Activated naive CD4-positive, alpha-beta T cell (primary cell): ENCODE measurements at regions not wholly inside any gene's neighbourhood (a gene's known extent, or its start where the extent isn't known, plus 50 kb on each side); places are given as distances from the start of the nearest gene placed in this dataset.
"Not testable (repeated sequence)": the region's sequence is repeated elsewhere in the genome, so short reads cannot be mapped to it uniquely, and the experiment has no call there.

ENCODE experiments used
- DNase-seq, 4 experiments: peaks; one replicate each; lab custom pipeline; 2025; lab: John Stamatoyannopoulos, UW

DNA sequence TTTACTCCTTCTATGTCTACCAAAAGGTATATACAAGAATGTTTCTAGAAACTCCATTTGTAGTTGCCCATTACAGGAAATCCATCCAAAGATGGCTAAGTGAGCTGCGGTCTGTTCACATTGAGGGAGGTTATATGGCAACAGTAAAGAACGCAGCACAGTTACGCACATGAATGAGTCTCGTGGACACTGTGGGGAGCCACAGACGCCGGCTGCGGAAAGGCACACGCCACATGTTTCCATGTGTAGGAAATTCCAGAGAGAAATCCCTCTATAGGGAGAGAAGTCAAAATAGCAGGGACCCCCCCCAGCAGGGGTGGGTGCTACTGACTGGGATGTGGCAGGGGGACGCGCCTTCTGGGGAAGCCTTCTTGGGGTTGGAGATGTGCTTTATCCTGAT is 139.0 kb upstream of the NCOR2 start:
- DNase-seq: no peak

DNA sequence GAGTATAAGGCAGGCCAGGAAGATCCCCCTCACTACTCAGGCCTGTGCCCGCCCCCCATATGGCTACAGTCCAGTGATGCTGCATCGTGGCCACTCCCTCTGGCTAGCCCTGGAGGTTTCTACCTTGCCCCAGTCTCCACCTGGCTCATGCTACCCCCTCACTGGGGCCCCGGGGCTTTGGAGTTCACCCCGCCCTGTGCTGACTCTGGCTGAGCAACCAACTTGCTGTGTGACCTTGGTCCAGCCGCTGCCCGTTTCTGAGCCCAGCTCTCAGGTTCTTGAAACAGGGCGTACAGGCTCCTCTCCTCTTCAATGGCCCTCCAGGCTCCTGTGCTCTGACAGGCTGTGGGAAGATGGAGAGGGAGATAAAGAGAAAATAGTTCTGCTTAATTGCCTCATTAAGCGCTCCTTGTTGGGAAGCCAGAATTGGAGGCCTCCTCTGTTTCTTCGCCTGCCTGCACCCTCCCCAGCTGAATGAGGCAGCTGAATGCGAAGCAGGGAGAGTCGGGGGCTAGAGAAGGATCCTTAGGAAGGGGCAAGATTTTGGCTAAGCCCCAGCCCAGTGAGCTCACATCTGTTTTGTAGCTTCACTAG is 138.2 kb upstream of the NCOR2 start:
- no peak for DNase-seq

DNA sequence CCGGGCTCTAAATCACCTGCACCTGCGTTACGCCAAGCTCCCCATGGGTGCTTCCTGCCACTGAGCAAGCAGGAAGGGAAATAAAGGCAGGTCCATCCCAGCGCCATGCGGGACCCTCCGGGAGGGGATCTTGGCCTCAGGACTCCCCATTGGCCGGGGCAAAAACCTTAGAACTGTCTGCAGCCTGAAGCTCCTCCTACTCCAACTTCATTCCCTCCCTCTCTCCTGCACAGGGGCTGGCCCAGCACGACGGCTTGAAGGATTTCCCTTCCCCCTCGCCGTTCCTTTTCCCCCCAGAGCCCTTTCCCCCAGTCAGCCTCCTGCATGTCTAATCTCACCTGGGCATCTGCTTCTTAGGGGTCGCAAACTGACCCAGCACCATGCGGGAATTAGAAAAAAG is 137.2 kb upstream of the NCOR2 start:
- no peak for DNase-seq

DNA sequence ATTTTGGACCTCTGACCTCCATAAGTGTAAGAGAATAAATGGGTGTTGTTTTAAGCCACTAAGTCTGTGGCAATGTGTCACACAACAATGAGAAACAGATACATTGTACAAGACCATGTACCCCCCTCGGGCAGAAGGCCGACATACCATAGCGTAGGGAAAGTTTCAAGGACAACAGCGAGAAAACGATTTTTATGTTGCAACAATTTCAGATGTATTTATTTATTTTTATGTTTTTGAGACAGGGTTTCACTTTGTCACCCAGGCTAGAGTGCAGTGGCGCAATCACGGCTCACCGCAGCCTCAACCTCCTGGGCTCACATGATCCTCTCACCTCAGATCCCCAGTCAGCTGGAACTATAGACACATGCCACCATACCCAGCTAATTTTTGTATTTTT is 136.4 kb upstream of the NCOR2 start:
- DNase-seq: no peak

DNA sequence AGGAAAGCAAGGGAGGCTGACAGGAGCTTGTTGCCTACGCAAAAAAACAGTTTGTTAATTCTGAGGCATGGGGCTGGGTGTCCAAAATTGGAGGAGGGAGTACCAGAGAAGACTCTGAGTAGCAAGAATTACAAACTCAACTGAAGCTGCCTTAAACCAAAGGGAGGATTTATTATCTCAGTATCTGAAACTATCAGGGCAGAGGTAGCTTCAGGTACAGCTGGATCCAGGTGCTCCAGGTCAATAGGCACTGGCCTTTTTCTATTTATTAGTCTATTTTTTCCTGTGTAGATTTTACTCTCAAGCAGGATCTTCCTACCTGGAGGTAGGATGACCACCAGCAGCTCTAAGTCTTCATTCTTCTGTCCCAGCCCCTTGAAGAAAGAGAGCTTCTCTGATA is 135.3 kb upstream of the NCOR2 start:
- DNase-seq: no peak

DNA sequence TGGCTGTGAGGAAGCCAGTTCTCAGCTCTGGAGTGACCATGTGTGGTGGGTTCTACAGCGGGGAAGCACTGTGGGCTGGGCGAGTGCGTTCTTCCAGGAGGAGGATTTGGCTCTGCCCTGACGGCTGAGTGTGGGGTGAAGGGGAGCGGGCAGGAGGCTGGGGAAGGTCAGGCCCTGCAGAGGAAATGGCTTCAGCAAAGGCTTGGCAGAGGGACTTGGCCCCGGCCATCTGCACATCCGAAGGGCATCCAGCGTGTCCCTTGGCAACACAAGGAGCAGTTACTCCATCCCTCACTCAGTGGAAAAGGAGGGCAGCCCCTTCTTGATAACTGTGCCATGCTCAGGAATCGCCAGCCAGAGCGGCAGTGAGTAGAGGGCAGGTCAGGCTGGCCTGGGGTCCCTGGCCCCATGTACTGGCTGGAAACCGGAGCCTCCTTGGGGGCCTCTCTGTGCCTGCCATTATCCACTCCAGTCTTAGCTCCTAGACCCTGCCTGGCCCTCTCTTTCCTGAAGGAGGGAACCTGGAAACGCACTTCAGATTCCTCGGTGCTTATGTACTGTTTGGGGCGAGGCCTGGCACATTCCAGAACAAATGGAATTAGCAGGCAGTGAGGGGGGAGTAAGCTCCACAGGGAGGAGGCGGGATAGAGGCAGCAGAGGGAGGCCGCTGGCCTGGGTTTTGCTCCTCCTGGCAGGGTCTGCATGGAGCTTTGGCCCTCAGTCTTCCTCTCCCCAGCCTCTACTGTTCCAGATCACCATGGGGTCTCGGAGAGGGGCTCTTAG is 133.6 kb upstream of the NCOR2 start:
- DNase-seq: no peak

DNA sequence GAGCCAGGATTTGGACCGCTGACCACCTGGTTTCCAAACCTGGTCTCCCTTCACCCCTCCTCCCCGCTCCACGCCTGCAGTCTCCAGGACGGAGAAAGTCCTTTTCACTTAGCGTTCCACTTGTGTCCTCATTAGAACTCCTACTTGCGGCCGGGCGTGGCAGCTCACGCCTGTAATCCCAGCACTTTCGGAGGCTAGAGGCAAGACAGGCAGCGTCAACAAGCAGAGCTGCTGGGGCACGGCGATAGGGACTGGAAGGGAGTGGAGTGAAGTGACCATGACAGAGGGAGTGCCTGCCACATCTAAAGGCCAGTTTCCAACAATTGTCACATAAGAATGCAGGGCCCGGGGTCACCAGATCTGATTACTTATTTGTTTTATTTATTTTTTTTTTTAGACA is 132.5 kb upstream of the NCOR2 start:
- DNase-seq: no peak

DNA sequence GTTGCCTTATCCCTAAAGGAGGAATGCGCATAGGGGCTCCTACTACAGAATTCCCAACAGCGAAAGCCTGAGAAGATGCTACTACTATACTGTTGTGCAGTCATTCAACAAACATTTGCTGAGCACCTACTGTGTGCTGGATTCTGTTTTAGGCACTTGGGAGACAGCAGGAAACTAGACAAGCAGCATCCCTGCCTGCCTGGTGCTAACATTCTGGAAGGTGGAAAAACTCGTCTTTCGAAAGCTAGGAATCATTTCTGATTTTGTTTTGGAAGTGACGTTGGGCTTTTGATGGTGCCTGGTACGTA is 131.5 kb upstream of the NCOR2 start:
- no peak for DNase-seq

DNA sequence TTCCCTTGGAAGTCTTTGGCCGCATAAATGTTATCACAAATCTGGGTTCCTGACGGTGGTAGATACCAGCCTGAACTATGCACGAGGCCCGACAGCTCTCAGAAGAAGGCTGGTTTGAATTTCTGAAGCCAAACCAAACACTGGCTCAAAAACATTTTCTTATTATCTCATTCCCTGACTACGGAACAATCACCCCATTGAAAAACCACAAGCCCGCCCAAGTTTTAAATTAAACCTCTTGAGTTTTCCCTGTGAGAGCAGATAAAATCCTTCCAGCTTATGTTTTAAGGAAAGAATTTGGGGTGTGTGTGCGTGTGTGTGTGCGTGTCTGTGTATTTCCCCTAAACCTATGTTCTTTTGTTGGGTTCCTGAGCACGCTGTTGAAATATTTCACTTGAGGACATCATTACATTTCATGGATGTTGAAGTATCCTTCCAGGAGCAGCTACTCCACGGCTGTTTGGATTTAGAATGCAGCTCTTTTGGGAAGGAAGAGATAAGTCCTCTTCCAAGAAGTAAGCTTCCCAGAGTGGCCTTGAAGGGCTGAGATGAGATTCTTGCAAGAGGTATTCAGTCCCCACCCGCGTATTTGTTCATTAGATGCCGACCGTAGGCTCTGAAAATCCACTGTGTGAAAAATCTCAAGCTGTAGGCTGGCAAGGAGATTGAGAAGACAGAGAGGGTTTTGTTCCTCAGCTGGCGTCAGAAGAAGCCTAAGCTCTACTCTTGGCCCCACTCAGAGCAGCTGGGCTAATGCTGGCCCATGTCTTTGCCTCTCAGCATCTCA is 131.0 kb upstream of the NCOR2 start:
- no peak for DNase-seq

DNA sequence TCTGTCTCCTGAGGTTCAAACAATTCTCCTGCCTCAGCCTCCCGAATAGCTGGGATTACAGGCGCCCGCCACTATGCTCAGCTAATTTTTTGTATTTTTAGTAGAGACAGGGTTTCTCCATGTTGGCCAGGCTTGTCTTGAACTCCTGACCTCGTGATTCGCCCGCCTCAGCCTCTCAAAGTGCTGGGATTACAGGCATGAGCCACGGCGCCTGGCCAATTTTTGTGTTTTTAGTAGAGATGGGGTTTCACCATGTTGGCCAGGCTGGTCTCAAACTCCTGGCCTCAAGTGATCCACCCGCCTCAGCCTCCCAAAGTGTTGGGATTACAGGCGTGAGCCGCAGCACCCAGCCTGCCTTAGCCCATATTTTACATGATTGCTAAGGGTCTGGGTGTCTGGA is 130.3 kb upstream of the NCOR2 start:
- not testable (repeated sequence) for DNase-seq

DNA sequence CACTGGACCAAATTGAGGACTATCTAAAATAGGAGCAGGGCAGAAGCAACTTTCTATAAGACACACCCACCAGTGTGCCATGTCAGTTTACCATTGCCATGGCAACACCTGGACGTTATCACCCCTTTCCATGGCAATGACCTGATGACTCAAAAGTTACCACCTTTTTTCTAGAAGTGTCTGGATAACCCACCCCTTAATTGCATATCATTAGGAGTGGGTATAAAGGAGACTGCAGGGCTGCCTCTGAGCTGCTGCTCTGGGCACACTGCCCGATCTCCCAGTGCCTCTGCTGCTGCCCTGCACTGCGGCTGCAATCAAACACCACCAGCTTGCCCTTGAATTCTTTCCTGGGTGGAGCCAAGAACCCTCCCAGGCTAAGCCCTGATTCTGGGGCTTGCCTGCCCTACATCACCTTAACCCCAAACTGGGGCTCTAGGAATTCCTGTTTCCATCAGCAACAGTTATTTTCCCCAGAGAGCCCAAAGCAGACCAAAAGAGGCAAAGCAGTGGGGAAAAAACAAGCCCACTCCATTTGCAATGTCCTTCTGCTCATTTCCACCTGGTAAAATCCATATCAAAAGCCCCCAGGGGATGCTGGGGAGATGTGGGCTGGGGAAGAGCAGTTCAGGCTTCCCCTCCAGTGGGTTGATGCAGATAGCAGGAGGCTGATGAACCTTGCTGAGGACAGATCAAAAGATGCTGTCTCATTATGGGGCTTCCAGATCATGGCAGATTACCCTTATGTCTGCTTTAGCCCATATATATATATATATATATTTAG is 129.5 kb upstream of the NCOR2 start:
- DNase-seq: no peak

DNA sequence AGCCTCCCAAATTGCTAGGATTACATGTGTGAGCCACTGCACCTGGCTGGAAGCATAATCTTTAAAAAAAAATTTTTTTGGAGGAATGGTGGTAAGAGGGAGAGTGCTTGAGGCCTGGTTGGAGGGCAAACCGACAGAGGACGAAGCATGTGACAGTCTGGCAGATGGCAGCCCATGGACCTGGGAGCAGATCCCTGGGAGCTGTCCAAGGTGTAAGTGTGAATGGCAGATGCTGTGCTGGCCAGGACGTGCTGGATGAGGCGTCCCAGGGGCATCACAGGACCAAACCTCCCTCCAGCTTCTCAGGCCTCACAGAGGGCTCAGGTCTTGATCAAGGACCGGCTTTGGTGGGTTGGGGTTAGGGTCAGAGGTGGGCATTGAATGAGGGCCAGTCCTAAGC is 128.4 kb upstream of the NCOR2 start:
- DNase-seq: no peak

DNA sequence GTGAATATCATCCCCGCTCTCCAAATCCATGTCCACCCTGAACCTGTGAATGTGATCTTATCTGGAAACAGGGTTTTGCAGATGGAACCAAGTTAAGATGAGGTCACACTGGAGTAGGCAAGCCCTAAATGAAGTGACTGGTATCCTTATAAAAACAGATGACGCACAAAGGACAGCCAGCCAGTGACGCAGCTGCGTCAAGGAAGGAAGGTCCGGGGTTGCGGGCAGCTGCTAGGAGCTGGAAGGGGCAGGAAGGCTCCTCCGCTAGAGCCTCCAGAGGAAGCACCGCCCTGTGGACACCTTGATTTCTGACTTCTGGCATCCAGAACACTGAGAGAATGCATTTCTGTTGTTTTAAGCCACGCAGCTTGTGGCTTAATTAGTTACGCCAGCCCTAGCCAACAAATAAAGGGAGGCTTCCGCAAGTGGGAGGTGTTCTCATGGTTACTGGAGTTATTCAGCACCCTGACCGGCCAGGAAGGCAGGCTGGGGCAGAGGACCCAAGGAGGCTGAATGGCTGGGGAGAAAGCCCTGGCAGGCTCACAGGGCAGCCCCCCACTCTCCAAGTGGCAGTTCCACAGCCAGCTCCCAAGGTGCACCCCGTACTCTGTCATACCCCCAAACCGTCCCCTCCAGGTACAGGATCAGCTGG is 127.6 kb upstream of the NCOR2 start:
- no peak for DNase-seq

DNA sequence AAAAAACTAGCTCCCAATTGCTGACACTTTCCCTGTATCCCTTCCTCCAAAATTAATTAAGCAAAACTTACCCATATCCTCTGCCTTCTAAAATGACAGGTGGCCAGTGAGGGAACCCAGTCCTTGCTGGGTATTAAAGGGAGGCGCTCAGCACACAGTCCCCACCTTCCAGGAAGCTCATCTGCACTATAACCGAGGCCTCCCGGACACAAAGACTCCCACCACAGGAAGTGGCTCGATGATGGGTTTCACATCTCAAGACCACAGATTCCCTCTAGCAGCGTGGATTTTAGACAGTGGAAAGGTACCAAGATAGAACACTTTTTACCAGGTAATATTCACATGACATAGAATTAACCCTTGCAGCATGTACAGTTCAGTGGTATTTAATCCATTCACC is 126.8 kb upstream of the NCOR2 start:
- no peak for DNase-seq

DNA sequence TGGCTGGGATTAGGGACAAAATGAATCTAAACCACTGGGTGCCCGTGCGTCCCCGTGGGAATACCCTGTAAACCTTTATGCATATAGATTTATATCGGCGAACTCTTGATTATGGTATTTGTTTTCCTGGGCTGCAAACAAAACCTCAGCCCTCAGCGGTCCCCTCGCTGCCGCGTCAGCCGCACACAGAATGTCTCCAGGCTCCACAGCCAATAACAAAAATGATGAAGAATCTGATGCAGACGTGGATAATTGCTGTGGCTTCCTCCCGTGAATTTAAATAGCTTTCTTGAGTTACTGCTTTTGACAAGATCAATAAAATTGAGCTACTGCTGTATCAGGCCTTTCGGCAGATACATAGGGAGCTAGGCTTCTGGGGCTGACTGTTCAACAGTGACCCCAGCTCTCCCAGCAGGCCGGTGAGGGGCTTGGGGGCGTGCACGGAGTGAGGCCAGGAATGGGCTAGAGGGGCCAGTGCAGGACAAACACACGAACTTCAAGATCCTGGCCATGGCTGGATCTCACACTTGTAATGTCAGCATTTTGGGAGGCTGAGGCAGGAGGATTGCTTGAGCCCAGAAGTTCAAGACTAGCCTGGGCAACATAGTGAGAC is 125.8 kb upstream of the NCOR2 start:
- DNase-seq: no peak

DNA sequence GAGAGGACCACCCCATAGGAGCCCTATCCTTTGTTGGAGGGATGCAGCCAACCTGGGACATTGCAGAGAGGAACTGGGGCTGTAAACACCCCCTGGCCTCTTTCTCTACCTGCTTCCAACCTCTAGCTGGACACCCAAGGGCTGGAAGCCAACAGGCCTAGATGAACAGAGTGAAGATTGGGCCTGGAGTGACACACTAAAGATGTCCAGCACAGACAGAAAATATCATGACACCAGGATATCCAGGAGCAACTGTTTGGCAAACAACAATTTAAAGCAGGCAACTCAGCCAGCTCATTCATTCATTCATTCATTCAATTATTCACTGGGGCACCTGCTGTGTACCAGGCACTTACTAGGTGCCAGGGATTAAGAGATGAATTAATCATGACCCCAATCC is 125.0 kb upstream of the NCOR2 start:
- DNase-seq: no peak

DNA sequence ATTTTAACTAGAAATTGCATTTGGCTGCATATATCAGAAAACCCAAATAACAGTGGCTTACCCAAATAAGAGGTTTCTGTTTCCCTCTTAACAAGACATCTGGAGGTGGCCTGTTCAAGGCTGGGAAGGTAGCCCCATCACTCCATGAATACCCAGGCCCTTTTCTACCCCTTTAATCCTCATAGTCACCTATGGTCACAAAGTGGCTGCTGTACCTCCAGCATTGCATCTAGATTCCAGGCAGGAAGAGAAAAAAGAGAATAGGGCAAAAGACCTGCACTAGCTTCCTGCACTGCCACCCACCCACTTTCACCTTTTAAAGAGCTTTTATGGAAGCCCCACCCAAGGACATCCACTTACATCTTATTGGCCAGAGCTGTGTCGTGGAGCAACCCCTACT is 124.0 kb upstream of the NCOR2 start:
- no peak for DNase-seq

DNA sequence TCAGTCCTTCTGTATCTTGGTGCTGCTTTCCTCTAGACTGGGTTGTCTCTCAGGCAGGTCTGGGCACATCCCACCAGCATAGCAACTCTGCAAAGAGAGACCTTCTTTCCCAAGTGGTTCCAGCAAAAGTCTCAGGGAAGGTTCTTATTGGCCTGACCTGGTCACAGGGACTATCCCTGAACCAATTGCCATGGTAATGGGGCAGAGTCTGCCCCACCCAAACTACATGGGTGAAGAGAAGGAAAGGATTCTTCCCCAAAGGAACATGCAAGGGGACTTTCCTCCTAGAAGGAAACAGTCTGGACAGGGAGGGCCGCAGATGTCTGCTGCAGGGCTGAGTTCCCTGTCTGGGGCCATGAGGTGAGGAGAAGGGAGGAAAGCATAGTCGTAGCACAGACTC is 122.2 kb upstream of the NCOR2 start:
- DNase-seq: no peak

DNA sequence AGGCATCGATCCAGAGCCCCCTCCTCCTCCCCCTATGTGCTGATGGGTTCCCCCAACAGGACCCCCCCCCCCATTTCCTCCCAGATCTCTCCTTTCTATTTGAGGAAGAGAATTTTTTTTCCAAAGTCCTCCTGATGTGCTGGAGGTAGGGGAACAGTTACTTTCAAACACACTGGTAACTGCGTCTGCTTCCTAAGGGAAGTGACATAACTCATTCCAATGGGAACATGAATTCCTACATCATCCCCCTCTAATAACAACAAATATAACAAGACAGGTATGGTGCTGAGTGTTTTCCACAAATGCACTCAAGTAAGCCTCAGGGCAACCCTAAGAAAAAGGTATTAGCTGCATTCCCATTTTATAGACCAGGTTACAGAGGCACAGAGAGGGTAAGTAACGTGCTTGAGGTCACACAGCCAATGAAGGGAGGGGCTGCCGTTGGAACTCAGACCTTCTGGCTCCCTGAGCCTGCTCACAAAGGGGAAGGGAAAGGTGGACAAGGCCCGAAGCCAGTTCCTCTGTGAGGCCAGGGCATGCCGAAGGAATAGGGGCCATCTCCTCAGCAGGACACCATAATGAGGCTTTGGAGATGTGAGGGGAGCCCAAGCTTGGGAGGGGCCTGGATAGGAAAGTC is 121.1 kb upstream of the NCOR2 start:
- DNase-seq: no peak

DNA sequence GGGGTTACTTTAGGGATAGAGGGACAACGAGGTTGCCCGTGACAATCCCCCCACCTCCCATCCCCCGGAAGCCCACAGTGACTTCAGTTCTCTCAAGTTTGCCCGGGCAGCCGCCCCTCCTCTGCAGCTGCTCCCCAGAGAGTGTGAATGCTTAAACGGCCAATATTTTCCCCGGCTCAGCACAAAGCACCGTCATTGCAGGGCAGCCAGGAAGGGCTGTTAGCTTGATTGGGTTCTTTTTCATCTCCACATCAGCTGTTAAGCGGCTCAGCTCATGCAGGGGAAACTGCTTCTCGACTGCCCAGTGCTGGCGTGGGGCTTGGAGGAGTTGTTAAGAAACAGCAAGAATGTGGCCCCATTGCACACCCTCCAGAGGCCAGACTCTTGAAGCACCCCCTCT is 120.5 kb upstream of the NCOR2 start:
- DNase-seq: peak in 1 of 4 experiments; percentile 11
